ENCODE measurements at regions not wholly inside any gene's neighbourhood (a gene's known extent, or its start where the extent isn't known, plus 50 kb on each side); places are given as distances from the start of the nearest gene placed in this dataset.

GRCh38 chr3:11733914-11734313, 90.2 kb upstream of the VGLL4 start:
- TF ChIP-seq CTCF (IDR thresholded peaks at IDR 0.05) = no peak
- TF ChIP-seq POLR2A (IDR thresholded peaks at IDR 0.05) = no peak

Measured in sigmoid colon (tissue), 3 donors.